HG03460 (cell line): ENCODE measurements at regions not wholly inside any gene's neighbourhood (a gene's known extent, or its start where the extent isn't known, plus 50 kb on each side); places are given as distances from the start of the nearest gene placed in this dataset.

Experiments
- ATAC-seq: cut with Tn5 transposase; IDR thresholded peaks from one replicate; pipeline ENCODE4 v1.9.1; 2021; ENCODE audit not compliant: unreplicated experiment

DNA sequence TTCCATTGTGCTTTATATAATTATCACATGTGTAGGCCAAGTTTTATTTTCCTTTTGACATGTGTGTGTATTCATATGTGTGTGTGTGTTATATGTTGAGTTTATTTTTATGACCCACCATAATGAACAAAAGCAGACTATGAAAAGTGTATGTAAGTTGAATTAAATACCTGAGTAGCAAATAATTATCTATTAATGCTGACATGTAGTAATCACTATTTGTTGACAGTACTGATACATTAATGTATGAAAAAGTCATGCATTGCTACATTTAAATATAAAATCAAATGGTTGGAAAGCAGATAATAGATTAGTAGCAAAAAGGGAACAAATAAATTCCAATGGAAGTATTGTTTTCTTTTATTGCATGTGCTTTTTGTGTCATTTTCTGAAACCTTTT, 1948.5 kb upstream of the PCDH20 start:
- ATAC-seq, result no peak

DNA sequence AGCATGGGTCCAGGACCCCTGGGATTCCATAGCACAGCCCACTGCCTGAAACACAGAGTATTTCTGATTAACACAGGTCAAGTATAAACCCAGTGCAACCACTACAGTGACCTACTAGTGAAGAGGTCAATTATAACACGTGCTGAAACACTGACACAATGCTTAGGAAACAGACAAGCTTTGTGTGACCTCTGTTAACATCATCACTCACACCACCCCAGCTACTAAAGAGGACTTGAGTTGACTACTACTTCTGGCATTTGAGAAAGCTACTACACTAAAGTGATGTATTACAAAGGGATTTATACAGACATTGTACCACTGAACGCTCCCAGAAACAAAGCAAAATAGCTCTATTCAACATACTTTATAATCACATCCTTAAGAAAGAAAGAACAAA, 1935.9 kb upstream of the PCDH20 start:
- no peak for ATAC-seq

DNA sequence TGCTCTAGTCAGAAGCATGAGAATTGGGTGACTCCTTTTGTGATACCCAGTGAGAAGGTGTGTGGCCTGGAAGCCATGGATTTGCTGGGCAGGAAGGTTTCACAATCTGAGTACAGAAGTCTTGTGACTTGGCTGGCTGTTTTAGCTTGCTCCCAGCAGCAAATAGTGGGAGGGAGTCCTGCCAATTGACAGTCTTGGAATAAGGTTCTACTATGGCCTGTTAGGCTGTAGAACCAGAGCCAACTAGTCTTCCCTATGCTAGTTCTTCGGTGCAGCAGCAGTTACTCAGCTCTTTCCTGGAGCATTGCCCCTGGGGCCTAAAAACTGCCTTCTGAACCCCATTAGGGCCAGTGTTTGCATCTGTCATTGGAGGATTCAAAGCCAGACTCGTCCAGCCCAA, 1935.4 kb upstream of the PCDH20 start:
- no peak for ATAC-seq

DNA sequence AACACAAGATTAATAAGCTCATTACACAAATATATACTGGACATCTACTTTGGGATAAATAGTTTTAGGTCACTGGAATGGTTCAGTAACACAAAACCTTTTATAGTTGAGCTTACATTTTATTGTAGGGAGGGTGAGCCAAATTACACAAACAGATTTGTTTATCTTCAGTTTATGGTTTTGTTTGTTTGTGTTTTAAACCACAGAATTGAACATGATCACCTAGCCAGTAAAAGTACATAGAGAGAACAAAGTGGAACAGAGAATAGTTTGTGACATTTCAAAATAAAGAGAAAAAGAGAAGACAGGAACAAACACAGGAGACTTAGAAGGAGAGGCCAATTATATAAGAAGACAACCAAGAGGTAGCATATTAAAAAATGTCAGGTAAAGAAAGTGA, 1930.2 kb upstream of the PCDH20 start:
- ATAC-seq, result no peak

DNA sequence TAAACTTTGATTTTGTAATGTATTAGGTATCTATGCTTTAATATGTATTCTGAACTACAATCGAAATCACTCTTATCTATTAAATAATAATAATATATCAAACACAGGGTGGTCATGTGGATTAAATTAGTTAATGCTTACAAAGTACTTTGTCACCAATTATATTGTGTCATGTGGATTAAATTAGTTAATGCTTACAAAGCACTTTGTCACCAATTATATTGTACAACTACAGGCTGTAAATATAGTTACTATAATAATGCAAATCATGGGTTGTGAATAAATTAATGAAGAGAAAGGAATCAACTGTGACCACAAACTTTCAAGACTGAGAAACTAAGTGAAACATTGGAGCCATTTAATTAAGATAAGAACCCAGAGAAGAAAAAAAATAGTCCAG, 1929.1 kb upstream of the PCDH20 start:
- no peak for ATAC-seq

DNA sequence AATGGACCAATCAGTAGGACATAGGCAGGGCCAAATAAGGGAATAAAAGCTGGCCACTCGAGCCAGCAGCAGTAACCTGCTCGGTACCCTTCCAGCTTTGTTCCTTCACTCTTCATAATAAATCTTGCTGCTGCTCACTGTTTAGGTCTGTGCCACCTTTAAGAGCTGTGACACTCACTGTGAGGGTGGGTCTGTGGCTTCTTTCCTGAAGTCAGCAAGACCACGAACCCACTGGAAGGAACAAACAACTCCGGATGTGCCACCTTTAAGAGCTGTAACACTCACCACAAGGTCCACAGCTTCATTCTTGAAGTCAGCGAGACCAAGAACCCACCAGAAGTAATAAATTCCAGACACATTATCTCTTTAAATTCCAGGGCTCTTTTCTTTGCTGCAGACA, 1922.3 kb upstream of the PCDH20 start:
- ATAC-seq, result no peak

DNA sequence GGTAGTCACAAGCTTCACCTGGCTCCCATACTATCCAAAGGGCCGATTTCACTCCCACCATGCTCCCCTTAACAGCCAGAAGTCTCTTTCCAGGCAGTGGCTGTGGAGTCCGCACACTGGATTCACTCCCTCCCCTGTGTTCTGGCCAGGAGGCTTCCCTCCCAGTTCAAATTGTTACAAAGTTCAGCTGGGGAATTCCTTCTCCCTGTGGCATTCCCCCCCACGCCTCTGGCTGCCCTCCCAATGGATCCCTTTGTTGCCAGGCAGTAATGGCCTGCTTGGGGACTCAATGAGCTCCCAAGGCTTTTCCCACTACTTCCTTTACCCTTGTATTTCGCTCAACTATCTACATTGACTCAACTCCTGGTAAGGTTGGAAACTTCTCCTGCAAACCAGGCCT, 1921.4 kb upstream of the PCDH20 start:
- ATAC-seq, result no peak

DNA sequence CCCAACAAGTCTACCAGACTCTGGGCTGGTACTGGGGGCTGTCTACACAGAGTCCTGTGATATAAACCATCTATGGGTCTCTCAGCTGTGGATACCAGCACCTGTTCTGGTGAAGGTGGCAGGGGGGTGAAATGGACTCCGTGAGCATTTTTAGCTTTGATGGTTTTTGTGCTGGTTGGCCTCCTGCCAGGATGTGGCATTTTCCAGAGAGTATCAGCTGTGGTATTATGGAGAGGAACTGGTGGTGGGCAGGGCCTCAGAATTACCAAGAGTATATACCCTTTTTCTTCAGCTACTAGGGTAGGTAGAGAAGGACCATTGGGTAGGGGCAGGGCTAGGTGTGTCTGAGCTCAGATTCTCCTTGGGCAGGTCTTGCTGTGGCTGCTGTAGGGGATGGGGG, 1920.9 kb upstream of the PCDH20 start:
- no peak for ATAC-seq

DNA sequence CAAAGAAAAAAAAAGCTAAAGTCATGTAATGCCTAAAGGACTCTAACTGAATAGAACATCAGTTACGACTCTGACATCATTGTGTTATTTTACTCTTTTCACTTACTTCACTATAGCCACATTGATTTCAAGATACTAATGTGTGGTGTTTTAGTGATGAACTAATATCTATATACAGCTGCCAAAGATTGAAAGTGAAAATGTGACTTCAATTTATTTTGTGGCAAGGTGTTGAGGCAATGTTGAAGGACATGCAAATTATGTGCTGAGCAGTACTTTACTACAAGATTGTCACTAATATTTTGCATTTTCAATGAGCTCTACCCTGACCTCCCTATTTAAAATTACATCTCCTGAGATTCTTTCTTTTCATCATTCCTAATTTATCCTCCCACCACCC, 1911.9 kb upstream of the PCDH20 start:
- no peak for ATAC-seq

DNA sequence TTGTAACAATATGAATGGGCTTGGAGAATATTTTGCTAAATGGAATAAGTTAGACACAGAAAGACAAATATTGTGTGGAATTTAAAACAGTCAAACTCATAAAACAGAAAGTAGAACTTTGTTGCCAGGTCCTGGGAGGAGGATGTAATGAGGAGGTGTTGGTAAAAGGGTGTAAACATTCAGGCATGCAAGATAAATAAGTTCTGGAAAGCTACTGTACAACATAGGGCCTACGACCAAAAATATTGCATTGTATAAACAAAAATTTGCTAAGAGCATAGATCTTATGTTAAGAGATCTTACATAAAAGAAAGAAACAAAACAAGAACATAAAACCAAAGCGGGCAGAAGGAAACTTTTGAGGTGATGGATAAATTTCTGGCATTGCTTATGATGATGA, 1907.8 kb upstream of the PCDH20 start:
- ATAC-seq, result no peak

DNA sequence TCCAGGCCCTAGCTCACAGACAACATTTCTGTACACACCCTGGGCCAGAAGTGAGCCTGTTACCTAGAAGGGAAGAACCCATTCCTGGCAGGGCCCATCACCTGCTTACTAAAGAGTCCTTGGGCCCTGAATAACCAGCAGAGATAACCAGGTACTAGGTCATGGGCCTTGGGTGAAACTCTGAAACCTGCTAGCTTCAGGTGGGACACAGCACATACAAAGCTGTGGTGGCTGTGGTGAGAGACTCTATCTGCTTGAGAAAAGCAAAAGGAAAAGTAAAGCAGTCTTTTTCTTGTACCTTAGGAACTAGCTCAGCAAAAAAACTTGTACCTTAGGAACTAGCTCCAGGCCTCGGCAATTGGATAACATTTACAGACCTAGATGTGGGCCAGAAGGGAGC, 1895.9 kb upstream of the PCDH20 start:
- no peak for ATAC-seq

DNA sequence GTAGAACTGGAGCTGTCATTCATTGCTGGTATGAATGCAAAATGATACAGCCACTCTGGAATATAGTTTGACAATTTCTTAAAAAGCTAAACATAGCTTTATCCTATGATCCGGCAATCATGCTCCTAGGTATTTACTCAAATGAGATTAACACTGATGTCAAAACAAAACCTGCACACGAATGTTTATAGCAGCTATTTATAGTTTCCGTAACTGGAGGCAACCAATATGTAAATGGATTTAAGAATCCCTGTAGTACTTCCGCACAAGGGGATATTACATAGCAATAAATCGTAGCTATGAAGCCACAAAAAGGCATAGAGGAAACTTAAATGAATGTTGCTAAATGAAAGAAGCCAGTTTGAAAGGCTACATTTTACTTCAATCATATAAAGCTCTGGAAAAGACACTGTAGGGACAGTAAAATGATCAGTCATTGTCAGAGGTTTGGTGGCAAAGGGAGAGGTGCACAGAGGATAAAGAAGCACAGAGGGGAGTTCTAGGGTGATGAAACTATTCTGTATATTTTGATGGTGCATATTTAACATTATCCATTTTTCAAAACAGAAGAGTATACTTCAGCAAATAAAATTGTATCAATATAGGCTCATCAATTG, 1893.0 kb upstream of the PCDH20 start:
- no peak for ATAC-seq

DNA sequence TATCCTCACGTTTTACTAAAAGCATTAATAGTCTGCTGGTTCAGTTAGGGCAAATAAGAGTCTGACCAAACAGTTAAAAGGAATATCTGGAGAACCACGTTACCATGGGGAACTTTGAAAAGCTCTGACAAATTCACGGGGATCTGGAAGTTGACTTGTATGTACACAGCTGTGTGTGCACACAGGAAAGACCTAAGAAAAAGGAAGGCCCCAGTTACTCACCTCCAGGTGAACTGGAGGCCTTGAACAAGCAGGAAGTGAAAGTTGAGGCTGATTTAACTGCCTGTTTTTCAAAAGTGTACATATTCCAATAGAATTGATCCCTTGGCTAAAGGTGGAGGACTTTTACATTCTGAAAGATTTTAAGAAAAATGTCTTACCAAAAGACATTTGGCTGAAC, 1891.6 kb upstream of the PCDH20 start:
- no peak for ATAC-seq

DNA sequence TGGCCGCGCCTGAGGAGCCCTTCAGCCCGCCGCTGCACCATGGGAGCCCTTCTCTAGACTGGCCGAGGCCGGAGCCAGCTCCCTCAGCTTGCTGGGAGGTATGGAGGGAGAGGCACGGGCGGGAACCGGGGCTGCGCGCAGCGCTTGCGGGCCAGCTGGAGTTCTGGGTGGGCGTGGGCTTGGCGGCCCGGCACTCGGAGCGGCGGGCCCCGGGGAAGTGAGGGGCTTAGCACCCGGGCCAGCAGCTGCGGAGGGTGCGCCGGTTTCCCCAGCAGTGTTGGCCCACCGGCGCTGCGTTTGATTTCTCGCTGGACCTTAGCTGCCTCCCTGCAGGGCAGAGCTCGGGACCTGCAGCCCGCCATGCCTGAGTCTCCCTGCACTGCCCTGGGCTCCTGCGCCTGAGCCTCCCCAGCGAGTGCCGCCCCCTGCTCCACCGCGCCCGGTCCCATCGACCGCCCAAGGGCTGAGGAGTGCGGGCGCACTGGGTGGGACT, 1890.0 kb upstream of the PCDH20 start:
- no peak for ATAC-seq

DNA sequence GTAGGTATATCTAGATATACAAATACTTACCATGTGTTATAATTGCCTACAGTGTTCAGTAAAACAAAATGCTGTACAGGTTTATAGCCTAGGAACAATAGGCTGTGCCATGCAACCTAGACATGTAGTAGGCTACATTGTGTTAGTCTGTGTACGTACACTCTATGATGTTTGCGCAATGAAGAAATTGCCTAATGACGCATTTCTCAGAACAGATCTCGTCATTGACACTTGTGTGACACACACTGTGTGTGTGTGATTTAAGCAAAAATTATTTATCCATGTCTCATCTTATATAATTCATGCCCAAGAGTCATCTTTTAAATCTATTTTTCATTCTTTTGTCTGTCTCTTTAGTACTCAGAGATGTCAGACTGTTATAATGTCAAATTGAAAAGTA, 1888.8 kb upstream of the PCDH20 start:
- ATAC-seq, result no peak

DNA sequence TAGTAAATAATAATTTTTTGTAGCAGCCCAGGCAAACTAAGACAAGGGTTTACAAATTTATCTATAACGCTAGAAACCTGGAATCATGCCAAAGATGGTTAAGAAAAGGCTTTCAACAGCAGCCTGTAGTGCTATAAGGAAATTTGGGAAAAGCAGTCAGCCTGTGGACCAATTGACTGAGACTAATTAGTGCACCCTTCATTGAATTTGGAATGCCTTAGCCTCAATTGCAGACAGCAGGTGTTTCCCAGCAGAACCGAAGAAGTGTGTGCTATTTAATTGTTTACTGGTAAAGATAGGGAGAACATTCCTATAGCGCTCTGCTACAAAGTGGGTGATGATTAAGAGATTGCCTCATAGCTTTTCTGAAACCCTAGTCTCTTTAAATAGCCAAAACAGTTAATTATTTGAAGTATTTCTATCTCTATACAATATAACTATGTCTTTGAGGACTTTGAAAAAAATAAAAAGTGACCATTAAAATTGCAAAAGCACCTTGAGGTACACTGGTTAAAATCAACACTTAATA, 1884.3 kb upstream of the PCDH20 start:
- no peak for ATAC-seq

DNA sequence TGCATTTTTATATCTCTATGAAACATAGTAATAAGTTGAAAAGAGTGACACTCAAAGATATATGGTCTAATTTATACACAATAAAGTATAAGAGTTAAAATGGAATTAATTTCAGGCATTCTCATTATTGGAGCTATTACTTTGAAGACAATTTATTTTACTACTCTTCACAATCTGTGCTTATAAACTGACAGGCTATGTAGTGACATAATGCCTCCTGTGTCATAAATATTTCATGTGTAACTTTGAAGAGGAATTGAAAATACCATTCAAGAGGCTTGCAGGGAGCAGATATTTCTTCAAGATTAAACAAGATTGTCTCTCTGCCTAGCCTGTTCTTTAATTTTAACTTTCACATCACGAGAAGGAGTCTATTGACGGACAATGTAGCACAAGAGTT, 1881.5 kb upstream of the PCDH20 start:
- no peak for ATAC-seq

DNA sequence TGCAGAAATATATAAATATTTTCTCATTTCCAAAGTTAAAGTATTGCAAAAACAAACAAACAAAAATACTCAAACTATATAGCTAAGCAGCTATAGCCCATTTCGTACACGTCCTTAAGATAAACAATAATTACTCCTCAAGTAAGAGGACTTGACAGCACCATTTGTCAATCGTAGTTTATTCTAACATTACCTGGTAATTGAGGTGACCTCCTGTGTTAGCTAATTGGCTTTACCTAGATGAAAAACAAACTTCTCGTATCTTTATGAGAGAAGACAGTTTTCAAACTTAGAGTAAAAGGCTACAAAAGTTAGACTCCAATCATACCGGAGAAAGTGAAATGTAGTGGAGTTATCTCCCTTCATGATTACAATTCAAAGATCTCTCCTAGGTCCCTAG, 1876.1 kb upstream of the PCDH20 start:
- no peak for ATAC-seq

DNA sequence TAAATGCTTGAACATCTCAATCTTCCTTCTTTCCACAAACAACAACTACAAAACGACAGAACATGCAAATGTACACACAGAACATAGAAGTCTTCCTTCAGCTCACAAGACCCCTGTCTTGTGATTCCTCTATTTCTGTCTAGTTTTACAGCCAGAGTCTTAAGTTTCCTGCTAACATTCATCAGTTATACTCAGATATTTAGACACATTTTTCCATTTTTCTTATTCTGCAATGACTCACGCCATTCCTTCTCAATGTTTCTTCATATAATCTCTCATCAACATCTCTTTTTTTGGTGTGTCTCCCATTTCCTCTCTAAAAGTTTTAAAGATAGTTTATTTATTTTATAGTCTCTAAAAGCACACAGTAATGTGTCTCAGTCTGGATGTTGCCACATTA, 1872.9 kb upstream of the PCDH20 start:
- no peak for ATAC-seq

DNA sequence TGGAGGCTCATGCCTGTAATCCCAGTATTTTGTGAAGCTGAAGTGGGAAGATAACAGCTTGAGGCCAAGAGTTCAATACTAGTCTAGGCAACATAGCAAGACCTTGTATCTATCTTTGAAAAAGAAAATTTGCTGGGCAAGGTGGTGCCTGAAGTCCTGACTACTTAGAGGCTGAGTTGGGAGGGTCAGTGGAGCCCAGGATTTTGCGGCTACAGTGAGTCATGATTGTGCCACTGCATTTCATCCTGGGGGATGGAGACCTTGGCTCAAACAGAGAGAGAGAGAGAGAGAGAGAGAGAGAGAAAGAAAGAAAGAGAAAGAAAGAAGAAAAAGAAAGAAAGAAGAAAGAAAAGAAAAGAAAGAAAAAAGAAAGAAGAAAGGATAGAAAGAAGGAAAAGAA, 1872.3 kb upstream of the PCDH20 start:
- no peak for ATAC-seq

DNA sequence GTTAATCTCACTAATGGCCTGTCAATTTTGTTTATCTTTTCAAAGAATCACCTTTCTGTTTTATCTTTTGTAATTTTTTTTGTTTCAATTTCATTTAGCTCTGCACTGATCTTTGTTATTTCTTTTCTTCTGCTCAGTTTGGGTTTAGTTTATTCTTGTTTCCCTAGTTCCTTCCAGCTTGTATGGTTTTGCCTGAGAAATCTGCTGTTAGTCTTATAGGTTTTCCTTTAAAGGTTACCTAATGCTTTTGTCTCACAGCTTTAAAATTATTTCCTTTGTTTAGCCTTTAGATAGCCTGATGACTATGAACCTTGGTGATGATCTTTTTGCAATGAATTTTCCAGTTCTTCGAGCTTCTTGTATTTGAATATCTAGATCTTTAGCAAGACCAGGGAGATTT, 1869.8 kb upstream of the PCDH20 start:
- ATAC-seq, result no peak

DNA sequence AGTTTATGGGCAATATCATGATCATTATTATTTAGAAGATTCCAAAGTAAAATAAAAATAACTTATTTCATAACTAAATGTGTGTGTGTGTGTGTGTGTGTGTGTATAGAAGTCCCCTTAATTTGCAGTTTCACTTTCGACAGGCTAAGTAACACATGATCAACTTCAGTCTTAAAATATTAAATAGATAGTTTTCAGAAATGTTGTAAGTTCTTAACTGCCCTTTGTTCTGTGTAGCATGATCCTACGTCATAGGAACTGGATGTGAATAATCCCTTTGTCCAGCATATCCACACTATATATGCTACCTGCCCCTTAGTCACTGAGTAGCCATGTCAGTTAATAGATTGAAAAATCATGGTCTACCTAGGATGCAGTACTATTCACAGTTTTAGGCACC, 1863.5 kb upstream of the PCDH20 start:
- no peak for ATAC-seq

DNA sequence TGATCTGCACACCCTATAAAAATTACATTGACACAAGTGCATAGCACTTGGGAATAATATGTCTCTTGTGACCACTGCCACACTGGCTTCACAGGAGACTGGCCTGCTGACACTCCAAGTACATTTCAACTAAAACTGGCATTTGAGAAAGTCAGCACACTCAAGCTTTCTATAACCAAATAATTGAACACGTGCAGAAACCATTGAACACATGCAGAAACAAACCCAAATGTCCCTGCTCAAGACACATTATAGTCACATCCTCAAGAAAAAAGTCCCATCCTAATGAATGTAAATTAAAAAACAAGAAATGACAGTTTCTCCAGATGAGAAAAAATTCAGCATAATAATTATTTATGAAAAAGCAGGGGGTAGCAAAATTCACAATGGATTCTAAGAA, 1859.1 kb upstream of the PCDH20 start:
- no peak for ATAC-seq
